SK-N-SH (cell line): ENCODE measurements at regions not wholly inside any gene's neighbourhood (a gene's known extent, or its start where the extent isn't known, plus 50 kb on each side); places are given as distances from the start of the nearest gene placed in this dataset.

ENCODE experiments used
- CTCF ChIP-seq: fragments of 200-600 bp; sonication (generic); IDR thresholded peaks from 2 replicates; pipeline ENCODE4 v1.6.1; 2017; ENCODE audit warnings: antibody characterized with exemption, mild to moderate bottlenecking, moderate library complexity
- POLR2AphosphoS5 ChIP-seq: IDR thresholded peaks from 2 replicates; pipeline ENCODE4 v1.6.1; 2012; ENCODE audit warnings: low read depth, low read length

- TF ChIP-seq CTCF = no peak
- TF ChIP-seq POLR2AphosphoS5 = no peak
Measured at GRCh38 chr6:139855671-139856311, 481.3 kb upstream of the CITED2 start.
